HG03378 (cell line): ENCODE measurements at regions not wholly inside any gene's neighbourhood (a gene's known extent, or its start where the extent isn't known, plus 50 kb on each side); places are given as distances from the start of the nearest gene placed in this dataset.

Experiments
- ATAC-seq: cut with Tn5 transposase; IDR thresholded peaks from one replicate; pipeline ENCODE4 v1.9.1; 2021; ENCODE audit warnings: mild to moderate bottlenecking, moderate library complexity; ENCODE audit not compliant: unreplicated experiment

GRCh38 chr13:106621833-106622232, 53.9 kb upstream of the ARGLU1 start:
- ATAC-seq: no peak

- ATAC-seq: peak; percentile 97
Observed at GRCh38 chr13:106619688-106620555, 52.0 kb upstream of the ARGLU1 start.
